ENCODE measurements at regions not wholly inside any gene's neighbourhood (a gene's known extent, or its start where the extent isn't known, plus 50 kb on each side); places are given as distances from the start of the nearest gene placed in this dataset.

DNA sequence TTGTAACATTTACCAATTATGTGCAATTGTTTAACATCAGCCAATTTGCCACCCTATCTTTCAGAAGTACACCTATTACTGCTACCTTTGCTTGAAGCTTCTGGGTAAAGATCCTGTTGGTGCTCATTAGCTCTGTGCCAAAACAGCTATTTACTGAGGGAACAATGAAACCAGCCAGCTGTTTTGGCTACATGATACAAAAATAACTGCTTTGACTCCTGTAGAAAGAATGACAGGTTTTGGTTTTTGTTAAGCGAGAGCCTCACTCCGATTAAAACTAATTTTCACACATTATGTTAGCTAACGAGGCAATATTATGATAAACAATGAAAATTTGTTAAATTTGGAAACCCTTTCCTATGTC lies 907.0 kb downstream of the EPHA4 start:
- TF ChIP-seq, protein P1, sequence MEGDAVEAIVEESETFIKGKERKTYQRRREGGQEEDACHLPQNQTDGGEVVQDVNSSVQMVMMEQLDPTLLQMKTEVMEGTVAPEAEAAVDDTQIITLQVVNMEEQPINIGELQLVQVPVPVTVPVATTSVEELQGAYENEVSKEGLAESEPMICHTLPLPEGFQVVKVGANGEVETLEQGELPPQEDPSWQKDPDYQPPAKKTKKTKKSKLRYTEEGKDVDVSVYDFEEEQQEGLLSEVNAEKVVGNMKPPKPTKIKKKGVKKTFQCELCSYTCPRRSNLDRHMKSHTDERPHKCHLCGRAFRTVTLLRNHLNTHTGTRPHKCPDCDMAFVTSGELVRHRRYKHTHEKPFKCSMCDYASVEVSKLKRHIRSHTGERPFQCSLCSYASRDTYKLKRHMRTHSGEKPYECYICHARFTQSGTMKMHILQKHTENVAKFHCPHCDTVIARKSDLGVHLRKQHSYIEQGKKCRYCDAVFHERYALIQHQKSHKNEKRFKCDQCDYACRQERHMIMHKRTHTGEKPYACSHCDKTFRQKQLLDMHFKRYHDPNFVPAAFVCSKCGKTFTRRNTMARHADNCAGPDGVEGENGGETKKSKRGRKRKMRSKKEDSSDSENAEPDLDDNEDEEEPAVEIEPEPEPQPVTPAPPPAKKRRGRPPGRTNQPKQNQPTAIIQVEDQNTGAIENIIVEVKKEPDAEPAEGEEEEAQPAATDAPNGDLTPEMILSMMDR (IDR thresholded peaks at IDR 0.05; ENCODE audit: low read depth, low read length, missing control alignments), result no peak
- in situ Hi-C loops (cut with HindIII; ENCODE audit: low sequenced_read_pairs), result no loop called here
- no peak overlapping the region for H3K4me3 ChIP-seq (ENCODE audit: low read depth, low read length)
- DNase-seq (ENCODE audit: low read depth), result no peak

DNA sequence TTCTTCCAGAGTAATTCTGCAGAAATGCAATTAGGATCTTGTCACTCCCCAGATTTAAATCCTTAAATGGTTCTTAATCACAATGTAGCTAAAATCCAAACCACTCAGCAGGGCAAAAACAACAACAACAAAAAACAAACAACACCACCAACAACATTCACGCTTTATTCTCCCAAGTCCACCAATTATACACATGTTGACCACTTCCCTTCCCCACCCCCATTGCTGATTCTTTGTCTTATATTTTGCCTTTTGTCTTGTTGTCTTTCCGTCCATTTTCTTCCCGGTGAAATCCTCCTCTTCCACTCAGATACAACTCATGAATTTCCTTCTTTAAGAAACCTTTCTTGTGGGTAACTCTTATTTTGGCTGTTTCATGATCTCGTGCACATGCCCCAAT lies 902.8 kb downstream of the EPHA4 start:
- H3K4me3 ChIP-seq (ENCODE audit: low read depth, low read length), result no peak overlapping the region
- DNase-seq (ENCODE audit: low read depth), result no peak
- TF ChIP-seq, protein P1 (IDR thresholded peaks at IDR 0.05; ENCODE audit: low read depth, low read length, missing control alignments), result no peak
- in situ Hi-C loops (cut with HindIII; ENCODE audit: low sequenced_read_pairs), result no loop called here

DNA sequence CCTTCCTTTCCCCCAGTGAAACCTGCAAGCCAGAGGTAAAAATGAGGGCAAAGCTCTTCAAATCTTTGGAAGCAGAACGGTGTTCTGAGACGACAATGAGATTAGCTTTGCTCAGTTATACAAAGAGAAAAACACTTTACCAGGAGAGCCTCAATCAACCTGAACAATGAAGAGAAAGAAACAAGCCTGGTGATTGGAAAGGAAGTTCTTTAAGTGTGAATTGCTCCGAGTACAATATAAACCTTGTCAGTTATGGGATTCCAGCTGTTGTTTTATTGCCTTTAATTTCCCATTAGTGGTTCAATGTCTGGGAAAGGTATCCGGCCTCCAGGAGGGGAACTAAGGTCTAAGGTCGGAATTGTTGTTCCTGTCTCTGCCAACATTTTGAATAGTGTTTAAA lies 901.6 kb downstream of the EPHA4 start:
- no peak overlapping the region for H3K4me3 ChIP-seq (ENCODE audit: low read depth, low read length)
- in situ Hi-C loops (cut with HindIII; ENCODE audit: low sequenced_read_pairs), result no loop called here
- DNase-seq (ENCODE audit: low read depth), result no peak
- TF ChIP-seq, protein P1 (IDR thresholded peaks at IDR 0.05; ENCODE audit: low read depth, low read length, missing control alignments), result no peak

DNA sequence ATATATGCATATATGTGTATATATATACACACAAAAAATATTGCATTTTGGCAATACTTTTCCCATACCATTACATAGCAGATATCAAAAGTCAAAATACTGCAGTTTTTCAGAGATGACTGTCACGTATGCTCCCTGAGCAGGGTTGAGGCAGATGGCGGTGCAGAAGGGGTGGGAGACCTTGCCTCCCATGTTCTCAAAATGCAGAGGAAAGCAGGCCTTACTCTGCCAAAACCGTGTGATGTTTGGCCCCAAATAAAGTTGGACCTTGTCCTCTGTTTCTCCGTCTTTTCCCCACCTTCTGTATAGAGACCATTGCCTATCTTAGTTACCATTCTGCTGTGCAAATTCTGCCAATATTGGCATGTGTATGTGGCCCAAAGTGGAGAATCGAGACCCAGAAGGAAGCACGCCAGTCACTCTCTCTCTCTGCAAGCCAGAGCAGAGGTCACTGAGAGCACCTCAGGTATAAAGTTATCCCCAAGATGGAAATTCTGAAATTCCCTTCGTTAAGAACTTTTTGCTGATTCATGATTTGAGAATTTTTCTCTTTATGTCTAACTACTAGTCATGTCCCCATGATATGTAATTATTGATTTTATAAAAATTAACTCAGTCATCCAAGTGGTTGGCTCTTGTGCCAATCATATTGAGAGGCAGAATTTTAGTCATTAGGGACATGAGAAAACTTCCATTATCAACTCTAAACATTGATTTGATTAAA lies 898.8 kb downstream of the EPHA4 start:
- TF ChIP-seq, protein P1 (IDR thresholded peaks at IDR 0.05; ENCODE audit: low read depth, low read length, missing control alignments), result no peak
- no peak for DNase-seq (ENCODE audit: low read depth)

GRCh38 chr2:220674033-220674432 lies 898.1 kb downstream of the EPHA4 start:
- H3K4me3 ChIP-seq (ENCODE audit: low read depth, low read length), result no peak overlapping the region
- no peak for DNase-seq (ENCODE audit: low read depth)
- in situ Hi-C loops (cut with HindIII; ENCODE audit: low sequenced_read_pairs), result no loop called here
- TF ChIP-seq, protein P1 (IDR thresholded peaks at IDR 0.05; ENCODE audit: low read depth, low read length, missing control alignments), result no peak

More for the DNA sequence above, 898.8 kb downstream of the EPHA4 start:
- in situ Hi-C loops (cut with HindIII; ENCODE audit: low sequenced_read_pairs), result no loop called here
- H3K4me3 ChIP-seq (ENCODE audit: low read depth, low read length), result no peak overlapping the region

GRCh38 chr2:220676695-220677094 lies 895.4 kb downstream of the EPHA4 start:
- DNase-seq (ENCODE audit: low read depth), result no peak
- TF ChIP-seq, protein P1 (IDR thresholded peaks at IDR 0.05; ENCODE audit: low read depth, low read length, missing control alignments), result no peak
- in situ Hi-C loops (cut with HindIII; ENCODE audit: low sequenced_read_pairs), result loop anchor here (25.0 kb wide), 1 partner anchor 939 kb away; no protein-coding TSS in a partner anchor
- no peak overlapping the region for H3K4me3 ChIP-seq (ENCODE audit: low read depth, low read length)

All from astrocyte of the cerebellum (primary cell).